H9 (cell line): ENCODE measurements at regions not wholly inside any gene's neighbourhood (a gene's known extent, or its start where the extent isn't known, plus 50 kb on each side); places are given as distances from the start of the nearest gene placed in this dataset.
A peak's percentile ranks its signal among the peaks of the same experiment; 100 is the strongest.
"Not testable (repeated sequence)": the region's sequence is repeated elsewhere in the genome, so short reads cannot be mapped to it uniquely, and the experiment has no call there.

Experiments
- DNase-seq: peaks from one replicate; pipeline ENCODE4 v3.0.0-alpha.2; 2017
- H2AFZ ChIP-seq: one replicate; pipeline ENCODE4 v1.6.1; 2013; ENCODE audit warnings: mild to moderate bottlenecking, low read length, control low read depth, moderate library complexity
- H2AK5ac ChIP-seq: 2 replicates; pipeline ENCODE4 v1.6.1; 2013; ENCODE audit warnings: low read length, control low read depth, mixed read lengths; ENCODE audit not compliant: insufficient read length
- H2BK120ac ChIP-seq: one replicate; pipeline ENCODE4 v1.6.1; 2013; ENCODE audit warnings: low read depth, mild to moderate bottlenecking, low read length, control low read depth, inconsistent platforms; ENCODE audit not compliant: poor library complexity, severe bottlenecking
- H2BK12ac ChIP-seq: 2 replicates; pipeline ENCODE4 v1.6.1; 2013; ENCODE audit warnings: low read length, control low read depth, mixed read lengths, low read depth; ENCODE audit not compliant: insufficient read length
- H2BK15ac ChIP-seq: 2 replicates; pipeline ENCODE4 v1.6.1; 2013; ENCODE audit warnings: low read depth, low read length, control low read depth
- H2BK20ac ChIP-seq: one replicate; pipeline ENCODE4 v1.6.1; 2013; ENCODE audit warnings: low read depth, mild to moderate bottlenecking, low read length, control low read depth, inconsistent platforms; ENCODE audit not compliant: poor library complexity, severe bottlenecking
- H2BK5ac ChIP-seq: 2 replicates; pipeline ENCODE4 v1.6.1; 2013; ENCODE audit warnings: low read length, control low read depth, mixed read lengths; ENCODE audit not compliant: insufficient read length
- H3K14ac ChIP-seq: 2 replicates; pipeline ENCODE4 v1.6.1; 2013; ENCODE audit warnings: low read length, control low read depth; ENCODE audit not compliant: insufficient read depth
- H3K18ac ChIP-seq: 2 replicates; pipeline ENCODE4 v1.6.1; 2013; ENCODE audit warnings: low read depth, mild to moderate bottlenecking, mixed read lengths, low read length, control low read depth; ENCODE audit not compliant: insufficient read length
- H3K23ac ChIP-seq: 2 replicates; pipeline ENCODE4 v1.6.1; 2013; ENCODE audit warnings: low read length, control low read depth, mixed read lengths, low read depth; ENCODE audit not compliant: insufficient read length
- H3K23me2 ChIP-seq: 2 replicates; pipeline ENCODE4 v1.6.1; 2013; ENCODE audit warnings: low read depth, mild to moderate bottlenecking, mixed read lengths, low read length, control low read depth; ENCODE audit not compliant: insufficient read length, poor library complexity, severe bottlenecking
- H3K27ac ChIP-seq: 2 replicates; pipeline ENCODE4 v1.5.1; 2013; ENCODE audit warnings: low read length, control low read depth, mixed read lengths, low read depth; ENCODE audit not compliant: insufficient read length
- H3K27me3 ChIP-seq: 2 replicates; pipeline ENCODE4 v1.6.1; 2013; ENCODE audit warnings: low read length, control low read depth, inconsistent platforms; ENCODE audit not compliant: insufficient read depth
- H3K4ac ChIP-seq: 2 replicates; pipeline ENCODE4 v1.6.1; 2013; ENCODE audit warnings: low read depth, mild to moderate bottlenecking, control low read depth, inconsistent platforms, low read length, moderate library complexity
- H3K4me1 ChIP-seq: 2 replicates; pipeline ENCODE4 v1.6.1; 2013; ENCODE audit warnings: low read length, control low read depth, inconsistent platforms; ENCODE audit not compliant: insufficient read depth
- H3K4me2 ChIP-seq: 2 replicates; pipeline ENCODE4 v1.6.1; 2013; ENCODE audit warnings: low read length, control low read depth, mixed read lengths; ENCODE audit not compliant: insufficient read length, insufficient read depth
- H3K56ac ChIP-seq: 2 replicates; pipeline ENCODE4 v1.6.1; 2013; ENCODE audit warnings: low read depth, mild to moderate bottlenecking, mixed read lengths, low read length, control low read depth; ENCODE audit not compliant: insufficient read length
- H3K79me1 ChIP-seq: 2 replicates; pipeline ENCODE4 v1.6.1; 2013; ENCODE audit warnings: low read depth, mild to moderate bottlenecking, moderate library complexity, low read length, control low read depth, inconsistent platforms; ENCODE audit not compliant: insufficient read depth, poor library complexity, severe bottlenecking
- H3K79me2 ChIP-seq: 2 replicates; pipeline ENCODE4 v1.6.1; 2013; ENCODE audit warnings: low read length, control low read depth, inconsistent platforms; ENCODE audit not compliant: insufficient read depth
- H3K9ac ChIP-seq: 2 replicates; pipeline ENCODE4 v1.6.1; 2013; ENCODE audit warnings: low read length, control low read depth, mixed read lengths; ENCODE audit not compliant: insufficient read length; ENCODE audit errors: extremely low read depth
- H3K9me3 ChIP-seq: one replicate; pipeline ENCODE4 v1.6.1; 2013; ENCODE audit warnings: low read depth, low read length, inconsistent platforms; ENCODE audit not compliant: control insufficient read depth
- H3T11ph ChIP-seq: one replicate; pipeline ENCODE4 v1.6.1; 2013; ENCODE audit warnings: mild to moderate bottlenecking, low read length, control low read depth, inconsistent platforms
- H4K20me1 ChIP-seq: one replicate; pipeline ENCODE4 v1.6.1; 2013; ENCODE audit not compliant: control insufficient read depth, insufficient read length, insufficient read depth
- H4K5ac ChIP-seq: 2 replicates; pipeline ENCODE4 v1.6.1; 2013; ENCODE audit warnings: low read depth, mild to moderate bottlenecking, mixed read lengths, low read length, control low read depth; ENCODE audit not compliant: insufficient read length
- H4K8ac ChIP-seq: replicated peaks from 2 replicates; pipeline ENCODE4 v1.6.1; 2013; ENCODE audit warnings: low read length, control low read depth, mixed read lengths, low read depth; ENCODE audit not compliant: insufficient read length
- H4K91ac ChIP-seq: 2 replicates; pipeline ENCODE4 v1.6.1; 2013; ENCODE audit warnings: low read depth, mild to moderate bottlenecking, moderate library complexity, mixed read lengths, low read length, control low read depth; ENCODE audit not compliant: insufficient read length
- H3K27ac Mint-ChIP-seq, 3 experiments: 2 replicates in 2 of 3; 3 replicates in 1 of 3; pipeline ENCODE4 v1.8.0; 2020 to 2021; ENCODE audit warnings: mixed read lengths in 3 of 3, mild to moderate bottlenecking in 1 of 3, moderate library complexity in 1 of 3
- H3K27me3 Mint-ChIP-seq: 2 replicates; pipeline ENCODE4 v1.8.0; 2021; ENCODE audit warnings: low read depth, mild to moderate bottlenecking, moderate library complexity, mixed read lengths
- H3K36me3 Mint-ChIP-seq, 3 experiments: 2 replicates in 2 of 3; 3 replicates in 1 of 3; pipeline ENCODE4 v1.8.0; 2020 to 2021; ENCODE audit warnings: low read depth in 3 of 3, mixed read lengths in 3 of 3; ENCODE audit not compliant: insufficient read depth in 1 of 3
- H3K4me1 Mint-ChIP-seq, 2 experiments: 2 replicates each; pipeline ENCODE4 v1.8.0; 2020; ENCODE audit warnings: mixed read lengths in 2 of 2
- H3K4me3 Mint-ChIP-seq, 2 experiments: 2 replicates in 1 of 2; 3 replicates in 1 of 2; pipeline ENCODE4 v1.8.0; 2020 to 2021; ENCODE audit warnings: mild to moderate bottlenecking in 2 of 2, mixed read lengths in 2 of 2, moderate library complexity in 1 of 2
- H3K9me3 Mint-ChIP-seq, 2 experiments: 2 replicates in 1 of 2; 3 replicates in 1 of 2; pipeline ENCODE4 v1.8.0; 2020; ENCODE audit warnings: mild to moderate bottlenecking in 2 of 2, mixed read lengths in 2 of 2, moderate library complexity in 1 of 2
- CTCF ChIP-seq: fragments of 200-600 bp; sonication (generic); conservative IDR thresholded peaks from 3 replicates; pipeline ENCODE4 v1.8.0; 2021; ENCODE audit warnings: antibody characterized with exemption, mild to moderate bottlenecking
- WGBS: extraction: QIAGEN DNeasy Blood & Tissue Kit; methylation state at CpG from one replicate; pipeline ENCODE4 v1.1.7; 2013; ENCODE audit warnings: missing lambda C conversion rate, low lambda C conversion rate, mixed read lengths; ENCODE audit not compliant: insufficient read length; ENCODE audit errors: extremely low coverage; 5-methylcytosine and 5-hydroxymethylcytosine counted together

- Histone ChIP-seq H3K27me3 (no peaks in the 10 kb centered on the region), H3K23me2 (no peaks in the 10 kb centered on the region), H3K79me1 (no peaks in the 10 kb centered on the region), H3K27ac (no peak overlapping the region), H2BK12ac (no peak overlapping the region), H4K20me1 (no peaks in the 10 kb centered on the region), H3T11ph (no peak overlapping the region), H3K4me2 (no peak overlapping the region), H3K4me1 (no peaks in the 10 kb centered on the region), H4K91ac (no peak overlapping the region), H2BK5ac (no peak overlapping the region), H4K5ac (no peak overlapping the region), H3K56ac (no peak overlapping the region), H2AFZ (no peak overlapping the region), H3K9me3 (no peaks in the 10 kb centered on the region), H3K18ac (no peak overlapping the region), H2BK15ac (no peak overlapping the region), H3K79me2 (no peaks in the 10 kb centered on the region), H2BK20ac (no peak overlapping the region), H2BK120ac (no peak overlapping the region), H3K4ac (no peak overlapping the region), H3K9ac (no peak overlapping the region), H4K8ac (no peak overlapping the region), H2AK5ac (no peak overlapping the region), H3K23ac (no peak overlapping the region), H3K14ac (no peak overlapping the region)
- H3K27ac Mint-ChIP-seq: no peak overlapping the region
- no peak for TF ChIP-seq CTCF
- no peaks in the 10 kb centered on the region for H3K27me3 Mint-ChIP-seq
- no peak overlapping the region for H3K4me3 Mint-ChIP-seq
- peaks cover 4% of the 10 kb centered on the region in 2 experiments; a peak in 3 of 5 replicates for H3K9me3 Mint-ChIP-seq
- no peak for DNase-seq
- no peaks in the 10 kb centered on the region; a peak in 1 of 4 replicates for H3K4me1 Mint-ChIP-seq
- H3K36me3 Mint-ChIP-seq: no peaks in the 10 kb centered on the region
- WGBS: no CpG with 5 or more reads among the region's 2 CpGs
These were observed 98.9 kb downstream of the RGS2 start for GRCh38 chr1:192907545-192908243.

GRCh38 chr1:192911896-192912656 lies 103.2 kb downstream of the RGS2 start:
- not testable (repeated sequence) for H3K23ac ChIP-seq, H3K4me1 Mint-ChIP-seq, H2AFZ ChIP-seq

More at GRCh38 chr1:192911896-192912656, 103.2 kb downstream of the RGS2 start:
- H2AK5ac ChIP-seq, H3K14ac ChIP-seq, H3K79me2 ChIP-seq, H3K4ac ChIP-seq, H2BK120ac ChIP-seq, H3K27me3 ChIP-seq, H2BK12ac ChIP-seq, H3K9me3 ChIP-seq, H3K36me3 Mint-ChIP-seq, H3K27me3 Mint-ChIP-seq, H3K23me2 ChIP-seq, H3K9me3 Mint-ChIP-seq, H3K79me1 ChIP-seq, H2BK15ac ChIP-seq, H3K4me1 ChIP-seq, H3K56ac ChIP-seq, H4K8ac ChIP-seq, H3K18ac ChIP-seq, H2BK5ac ChIP-seq, DNase-seq, H4K91ac ChIP-seq, H4K5ac ChIP-seq, H3T11ph ChIP-seq, H2BK20ac ChIP-seq, H4K20me1 ChIP-seq, H3K4me3 Mint-ChIP-seq, H3K9ac ChIP-seq, H3K4me2 ChIP-seq, H3K27ac ChIP-seq: not testable (repeated sequence)
- peak overlapping the region in 1 of 3 experiments; percentile 35; a peak in 1 of 7 replicates for H3K27ac Mint-ChIP-seq
- WGBS: no CpG with 5 or more reads among the region's 18 CpGs
